ENCODE measurements at regions not wholly inside any gene's neighbourhood (a gene's known extent, or its start where the extent isn't known, plus 50 kb on each side); places are given as distances from the start of the nearest gene placed in this dataset.

DNA sequence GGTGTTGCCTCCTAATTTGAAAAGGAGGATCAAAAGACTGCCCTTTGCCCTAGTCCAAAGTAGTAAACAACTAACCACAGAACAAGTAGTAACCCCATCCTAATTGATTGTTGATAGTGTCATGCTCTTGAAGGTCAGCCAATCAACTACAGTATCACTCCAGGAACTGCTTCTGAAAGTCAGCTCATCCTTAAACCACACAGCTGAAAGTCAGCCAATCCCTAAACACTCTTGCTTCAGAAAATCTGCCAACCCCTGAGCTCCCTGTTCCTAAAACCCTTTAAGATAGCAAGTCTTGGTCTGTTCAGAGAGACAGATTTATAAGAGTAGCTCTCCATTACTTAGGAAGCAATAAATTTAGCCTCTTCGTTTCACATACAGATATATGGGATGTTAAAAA, 51.6 kb upstream of the CPO start:
- Histone ChIP-seq H3K36me3 (ENCODE audit: insufficient read depth, low read length) (no peaks in the 10 kb centered on the region), H3K27me3 (ENCODE audit: insufficient read depth, low read depth, low read length) (no peaks in the 10 kb centered on the region), H3K9ac (ENCODE audit: low read length) (no peak overlapping the region), H3F3A (ENCODE audit: insufficient read depth, low read length, poor library complexity, severe bottlenecking) (no peaks in the 10 kb centered on the region), H3K27ac (ENCODE audit: low read length) (no peak overlapping the region), H3K9me2 (ENCODE audit: insufficient read depth, low read length) (no peaks in the 10 kb centered on the region), H3K9me3 (ENCODE audit: low read length) (no peaks in the 10 kb centered on the region), H4K20me1 (ENCODE audit: insufficient read depth) (no peaks in the 10 kb centered on the region), H2AFZ (ENCODE audit: low read depth, low read length) (no peak overlapping the region), H3K4me3 (ENCODE audit: low read length) (no peak overlapping the region), H3K79me2 (replicated peaks; ENCODE audit: insufficient read depth, low read length) (no peaks in the 10 kb centered on the region), H3K4me2 (ENCODE audit: low read length) (no peak overlapping the region)
- TF ChIP-seq MXI1 (conservative IDR thresholded peaks at IDR 0.05; ENCODE audit: poor library complexity, severe bottlenecking) = no peak
- no peak for TF ChIP-seq REST (IDR thresholded peaks at IDR 0.05; ENCODE audit: borderline replicate concordance)
